GM20000 (cell line): ENCODE measurements at regions not wholly inside any gene's neighbourhood (a gene's known extent, or its start where the extent isn't known, plus 50 kb on each side); places are given as distances from the start of the nearest gene placed in this dataset.

ENCODE experiments used
- DNase-seq: peaks from one replicate; pipeline ENCODE4 v3.0.0; 2012; ENCODE audit warnings: low spot score
- CTCF ChIP-seq: IDR thresholded peaks from 2 replicates; pipeline ENCODE4 v1.5.1; 2012; ENCODE audit warnings: mild to moderate bottlenecking, control low read depth; ENCODE audit errors: extremely low read depth, missing control alignments

DNA sequence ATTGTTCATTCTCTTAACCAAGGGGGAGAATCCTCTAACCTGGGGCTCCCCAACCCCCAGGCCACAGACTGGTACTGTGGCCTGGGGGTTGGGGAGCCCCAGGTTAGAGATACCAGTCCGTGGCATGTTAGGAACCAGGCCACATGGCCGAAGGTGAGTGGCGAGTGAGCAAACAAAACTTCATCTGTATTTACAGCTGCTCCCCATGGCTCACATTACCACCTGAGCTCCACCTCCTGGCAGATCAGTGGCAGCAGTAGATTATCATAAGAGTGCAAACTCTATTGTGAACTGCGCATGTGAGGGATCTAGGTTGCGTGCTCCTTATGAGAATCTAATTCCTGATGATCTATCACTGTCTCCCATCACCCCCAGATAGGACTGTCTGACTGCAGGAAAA is 957.2 kb upstream of the PRKX start:
- DNase-seq: no peak
- no peak for TF ChIP-seq CTCF

GRCh38 chrX:4668802-4669536 is 955.5 kb upstream of the PRKX start:
- TF ChIP-seq CTCF: no peak
- DNase-seq: no peak

- no peak for DNase-seq
- TF ChIP-seq CTCF: no peak
These were observed 949.6 kb upstream of the PRKX start for GRCh38 chrX:4663085-4663484.

DNA sequence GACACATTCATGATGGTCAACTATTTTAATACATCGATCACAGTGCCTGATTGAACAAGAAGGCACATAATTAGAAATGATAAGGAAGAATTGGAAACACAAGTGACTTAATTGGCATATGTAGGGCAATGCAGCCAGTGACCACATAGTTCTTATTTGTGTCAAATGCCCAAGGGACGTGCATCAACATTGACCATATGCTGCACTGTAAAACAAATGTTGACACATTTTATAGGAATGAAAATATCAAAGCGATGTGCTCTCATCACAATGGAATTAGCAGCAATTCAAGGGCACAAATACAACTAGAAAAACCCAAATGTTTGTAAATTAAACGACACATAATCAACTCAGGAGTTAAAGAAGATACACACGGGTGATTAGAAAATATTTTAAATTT is 948.3 kb upstream of the PRKX start:
- TF ChIP-seq CTCF: no peak
- DNase-seq: no peak

DNA sequence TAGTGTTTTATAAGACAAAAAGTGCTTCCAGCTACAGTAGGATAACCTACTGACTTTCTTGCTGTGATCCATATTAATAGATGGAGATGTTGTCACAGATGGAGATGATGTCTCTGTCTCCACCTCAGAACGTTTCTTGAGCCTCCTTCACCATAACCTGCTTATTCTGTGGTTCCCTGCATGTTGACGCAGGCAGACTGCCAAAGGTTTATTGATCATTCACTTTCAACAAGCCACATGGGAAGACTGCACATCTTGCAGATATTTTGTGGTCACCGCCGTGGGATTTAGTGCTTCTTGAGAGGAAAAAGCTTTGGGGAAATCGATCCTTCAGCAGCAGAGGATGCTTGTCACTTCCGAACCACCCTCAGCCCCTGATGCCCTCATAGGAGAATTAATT is 943.0 kb upstream of the PRKX start:
- no peak for TF ChIP-seq CTCF
- no peak for DNase-seq

GRCh38 chrX:4655743-4656142 is 942.3 kb upstream of the PRKX start:
- TF ChIP-seq CTCF: no peak
- DNase-seq: no peak

- TF ChIP-seq CTCF: no peak
- DNase-seq: no peak
These were observed 928.7 kb upstream of the PRKX start for GRCh38 chrX:4642114-4642513.
